ENCODE measurements at regions not wholly inside any gene's neighbourhood (a gene's known extent, or its start where the extent isn't known, plus 50 kb on each side); places are given as distances from the start of the nearest gene placed in this dataset.

- DNase-seq (ENCODE audit: unreplicated experiment), result no peak
- TF ChIP-seq CTCF (IDR thresholded peaks at IDR 0.05; ENCODE audit: unreplicated experiment), result no peak
- intact Hi-C loops (cut with micrococcal nuclease), result no loop called here
- ChIA-PET CTCF (no interaction called here), POLR2A (no interaction called here)
- no peaks in the 10 kb centered on the region for H3K9me3 Mint-ChIP-seq (ENCODE audit: unreplicated experiment)
- no TSS peak for BruUV-seq (replicated peaks)
- no peak overlapping the region for H3K4me3 Mint-ChIP-seq (ENCODE audit: unreplicated experiment)
- H3K4me1 Mint-ChIP-seq (ENCODE audit: insufficient read depth, unreplicated experiment), result no peaks in the 10 kb centered on the region
- H3K27me3 Mint-ChIP-seq (ENCODE audit: insufficient read depth, unreplicated experiment), result no peaks in the 10 kb centered on the region
- H3K27ac Mint-ChIP-seq (ENCODE audit: low read depth, unreplicated experiment), result no peak overlapping the region
- H3K36me3 Mint-ChIP-seq (ENCODE audit: insufficient read depth, unreplicated experiment), result no peaks in the 10 kb centered on the region
Measured at GRCh38 chrX:67789536-67789935, 245.7 kb downstream of the AR start.

Measured in MCF 10A (cell line).